Thoracic aorta (tissue), 2 donors: ENCODE measurements at regions not wholly inside any gene's neighbourhood (a gene's known extent, or its start where the extent isn't known, plus 50 kb on each side); places are given as distances from the start of the nearest gene placed in this dataset.

Experiments used
- ATAC-seq: fragments of 150-250 bp; one replicate; pipeline ENCODE4 v1.8.0; 2017; ENCODE audit warnings: low read depth; ENCODE audit not compliant: insufficient number of reproducible peaks, low FRiP score
- DNase-seq: peaks from one replicate; pipeline ENCODE4 v3.0.0-alpha.2; 2020; ENCODE audit warnings: low spot score
- H3K27ac ChIP-seq, 2 donors: fragments of 200-600 bp; sonication (generic); 1 replicate in 1 of 2; 2 replicates in 1 of 2; pipeline ENCODE4 v1.5.1; 2016; ENCODE audit warnings: mild to moderate bottlenecking in 2 of 2, moderate library complexity in 2 of 2
- H3K27me3 ChIP-seq: fragments of 200-600 bp; sonication (generic); replicated peaks from 2 replicates; pipeline ENCODE4 v1.6.0; 2016; ENCODE audit warnings: mild to moderate bottlenecking; ENCODE audit not compliant: insufficient read depth
- H3K36me3 ChIP-seq: fragments of 200-600 bp; sonication (generic); one replicate; pipeline ENCODE4 v1.5.1; 2016
- H3K4me1 ChIP-seq, 2 donors: fragments of 200-600 bp; sonication (generic); 1 replicate in 1 of 2; 2 replicates in 1 of 2; pipeline versions ENCODE4 v1.5.1 to v1.6.0; 2016; ENCODE audit warnings: low read depth in 2 of 2, mild to moderate bottlenecking in 1 of 2; ENCODE audit not compliant: control insufficient read depth in 1 of 2
- H3K4me3 ChIP-seq: fragments of 200-600 bp; sonication (generic); 2 replicates; pipeline ENCODE4 v1.5.1; 2016; ENCODE audit warnings: mild to moderate bottlenecking
- H3K9me3 ChIP-seq: fragments of 200-600 bp; sonication (generic); 2 replicates; pipeline ENCODE4 v1.5.1; 2016
- CTCF ChIP-seq: fragments of 200-600 bp; sonication (generic); IDR thresholded peaks from one replicate; pipeline ENCODE4 v1.5.1; 2019; ENCODE audit warnings: antibody characterized with exemption

- Histone ChIP-seq H3K27ac (no peak overlapping the region), H3K4me1 (no peaks in the 10 kb centered on the region), H3K27me3 (no peaks in the 10 kb centered on the region), H3K9me3 (no peaks in the 10 kb centered on the region), H3K4me3 (no peak overlapping the region), H3K36me3 (no peaks in the 10 kb centered on the region)
- TF ChIP-seq CTCF = no peak
- DNase-seq = no peak
- no peak for ATAC-seq
Observed at GRCh38 chr20:22383156-22383555, 201.2 kb downstream of the FOXA2 start.

DNA sequence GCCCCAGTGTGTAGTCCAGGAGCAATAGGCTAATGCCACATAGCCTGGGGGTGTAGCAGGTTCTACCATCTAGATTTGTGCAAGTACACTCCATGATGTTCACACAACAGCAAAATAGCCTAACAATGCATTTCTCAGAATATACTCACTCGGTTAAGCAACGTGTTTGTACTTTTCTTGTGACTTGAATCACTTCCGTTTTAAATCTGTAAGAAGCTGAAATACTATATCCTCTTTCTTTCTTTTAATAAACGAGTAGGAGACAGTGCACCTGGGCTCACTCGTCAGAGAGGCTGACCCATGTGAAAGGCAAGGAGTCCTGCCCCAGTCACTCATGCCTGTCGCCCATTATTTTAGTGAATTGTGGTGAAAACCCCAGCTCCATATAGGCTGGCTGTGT is 201.6 kb downstream of the FOXA2 start:
- DNase-seq = no peak

GRCh38 chr20:22381812-22382416 is 202.5 kb downstream of the FOXA2 start:
- H3K27me3 ChIP-seq = no peaks in the 10 kb centered on the region
- no peaks in the 10 kb centered on the region for H3K36me3 ChIP-seq
- no peak for ATAC-seq
- TF ChIP-seq CTCF = no peak
- H3K27ac ChIP-seq = no peak overlapping the region
- no peaks in the 10 kb centered on the region for H3K9me3 ChIP-seq
- H3K4me1 ChIP-seq = no peaks in the 10 kb centered on the region
- DNase-seq = no peak
- no peak overlapping the region for H3K4me3 ChIP-seq

More for the DNA sequence above, 201.6 kb downstream of the FOXA2 start:
- ATAC-seq = no peak
- Histone ChIP-seq H3K27me3 (no peaks in the 10 kb centered on the region), H3K4me1 (no peaks in the 10 kb centered on the region), H3K27ac (no peak overlapping the region), H3K36me3 (no peaks in the 10 kb centered on the region), H3K9me3 (no peaks in the 10 kb centered on the region), H3K4me3 (no peak overlapping the region)
- TF ChIP-seq CTCF = no peak

- no peak for TF ChIP-seq CTCF
- ATAC-seq (no peak), DNase-seq (no peak)
- H3K27me3 ChIP-seq = no peaks in the 10 kb centered on the region
- peaks cover 0 to 2% of the 10 kb centered on the region in 2 donors for H3K4me1 ChIP-seq
- H3K4me3 ChIP-seq = no peak overlapping the region
- no peak overlapping the region for H3K27ac ChIP-seq
- H3K9me3 ChIP-seq = no peaks in the 10 kb centered on the region
- no peaks in the 10 kb centered on the region for H3K36me3 ChIP-seq
Observed at GRCh38 chr20:22379472-22379871, 204.9 kb downstream of the FOXA2 start.

GRCh38 chr20:22374678-22375590 is 209.4 kb downstream of the FOXA2 start:
- Histone ChIP-seq H3K9me3 (no peaks in the 10 kb centered on the region), H3K27ac (peak overlapping the region in 1 of 2 donors; percentile 38), H3K4me3 (no peak overlapping the region), H3K4me1 (peaks cover 0 to 2% of the 10 kb centered on the region in 2 donors), H3K27me3 (no peaks in the 10 kb centered on the region), H3K36me3 (no peaks in the 10 kb centered on the region)
- DNase-seq (no peak), ATAC-seq (no peak)
- no peak for TF ChIP-seq CTCF
